Dermis blood vessel endothelial cell (primary cell): ENCODE measurements at regions not wholly inside any gene's neighbourhood (a gene's known extent, or its start where the extent isn't known, plus 50 kb on each side); places are given as distances from the start of the nearest gene placed in this dataset.
A peak's percentile ranks its signal among the peaks of the same experiment; 100 is the strongest.
"Not testable (repeated sequence)": the region's sequence is repeated elsewhere in the genome, so short reads cannot be mapped to it uniquely, and the experiment has no call there.

Experiments used
- DNase-seq: peaks from one replicate; pipeline ENCODE4 v3.0.0; 2010

DNA sequence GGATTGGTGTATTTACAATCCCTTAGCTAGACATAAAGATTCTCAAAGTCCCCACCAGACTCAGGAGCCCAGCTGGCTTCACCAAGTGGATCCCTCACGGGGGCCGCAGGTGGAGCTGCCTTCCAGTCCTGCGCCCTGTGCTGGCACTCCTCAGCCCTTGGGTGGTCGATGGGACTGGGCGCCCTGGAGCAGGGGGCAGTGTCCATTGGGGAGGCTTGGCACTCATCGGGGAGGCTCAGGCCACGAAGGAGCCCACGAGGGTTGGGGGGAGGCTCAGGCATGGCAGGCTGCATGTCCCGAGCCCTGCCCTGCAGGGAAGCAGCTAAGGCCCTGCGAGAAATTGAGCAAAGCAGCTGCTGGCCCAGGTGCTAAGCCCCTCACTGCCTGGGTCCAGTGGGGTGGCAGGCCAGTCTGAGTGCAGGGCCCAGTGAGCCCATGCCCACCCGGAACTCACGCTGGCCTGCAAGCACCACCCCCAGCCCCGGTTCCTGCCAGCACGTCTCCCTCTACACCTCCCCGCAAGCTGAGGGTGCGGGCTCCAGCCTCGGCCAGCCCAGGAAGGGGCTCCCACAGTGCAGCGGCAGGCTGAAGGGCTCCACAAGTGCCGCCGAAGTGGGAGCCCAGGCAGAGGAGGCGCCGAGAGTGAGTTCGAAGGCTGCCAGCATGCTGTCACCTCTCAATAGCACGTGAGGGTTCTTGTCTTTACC is 198.5 kb downstream of the ADRA2C start:
- DNase-seq: not testable (repeated sequence)

DNA sequence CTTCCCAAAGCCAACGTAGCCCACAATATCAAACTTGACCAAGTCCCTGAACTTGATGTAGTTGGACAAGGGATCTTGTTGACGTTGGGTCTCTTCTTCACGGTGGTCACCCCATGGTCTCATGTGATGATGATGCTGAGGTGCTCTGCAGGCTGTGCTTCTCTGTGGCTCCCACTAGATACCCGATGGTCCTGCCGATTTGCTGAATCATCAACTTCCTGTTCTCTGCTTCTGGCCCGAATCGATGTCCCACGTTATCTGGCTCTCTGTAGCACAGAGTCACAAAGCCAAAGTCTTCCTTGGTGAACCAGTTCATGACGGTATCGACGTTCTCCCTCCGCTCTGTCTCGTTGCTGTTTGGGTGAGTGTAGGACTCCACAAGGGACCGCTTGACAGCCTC is 201.0 kb downstream of the ADRA2C start:
- DNase-seq: not testable (repeated sequence)

DNA sequence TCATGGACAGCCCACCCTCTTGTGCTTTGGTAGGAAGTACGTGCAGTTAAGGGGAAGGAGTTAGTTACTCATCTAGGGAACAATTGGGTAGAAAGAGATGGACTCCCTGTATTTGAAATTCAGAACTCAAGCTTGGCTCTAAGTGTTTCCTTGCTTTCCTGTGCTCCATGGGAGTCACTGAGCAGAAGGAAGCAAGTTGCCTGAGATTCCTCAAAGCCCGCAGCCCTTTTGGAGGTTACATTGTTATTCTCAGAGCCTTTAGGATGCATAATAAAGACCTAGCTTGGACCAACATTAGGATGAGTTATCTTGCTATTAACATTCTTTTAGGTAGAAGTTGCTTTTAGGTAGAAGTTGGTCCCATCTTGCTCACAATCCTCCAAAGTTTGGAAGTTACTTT is 206.4 kb downstream of the ADRA2C start:
- not testable (repeated sequence) for DNase-seq

DNA sequence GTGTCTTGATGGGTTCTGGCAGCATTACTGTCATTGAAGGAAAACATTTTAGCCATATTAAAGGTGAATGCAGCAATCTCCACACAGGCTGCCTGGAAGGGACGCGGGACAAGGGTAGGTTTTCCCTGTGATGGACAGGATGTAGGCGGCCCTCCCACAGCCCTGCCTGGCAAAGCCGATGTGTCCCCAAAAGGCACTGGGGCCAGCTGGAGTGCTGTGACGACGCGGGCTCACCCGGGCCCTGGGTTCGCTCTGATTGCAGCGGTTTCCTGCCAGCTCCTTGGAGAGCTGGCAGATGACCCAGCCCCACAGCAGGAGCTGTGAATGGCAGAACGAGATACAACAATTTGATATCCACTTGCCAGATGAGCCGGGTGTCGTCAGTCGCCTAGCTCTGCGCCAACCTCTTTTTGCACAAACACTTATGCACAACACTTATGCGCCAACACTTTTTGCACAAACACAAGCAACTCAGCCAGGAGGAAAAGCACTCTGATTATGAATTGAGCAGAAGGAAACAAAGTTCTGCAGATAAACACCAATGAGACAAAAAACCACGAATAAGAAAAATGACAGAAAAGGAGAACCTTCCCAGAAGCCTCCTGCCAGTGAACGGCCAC is 207.5 kb downstream of the ADRA2C start:
- not testable (repeated sequence) for DNase-seq

DNA sequence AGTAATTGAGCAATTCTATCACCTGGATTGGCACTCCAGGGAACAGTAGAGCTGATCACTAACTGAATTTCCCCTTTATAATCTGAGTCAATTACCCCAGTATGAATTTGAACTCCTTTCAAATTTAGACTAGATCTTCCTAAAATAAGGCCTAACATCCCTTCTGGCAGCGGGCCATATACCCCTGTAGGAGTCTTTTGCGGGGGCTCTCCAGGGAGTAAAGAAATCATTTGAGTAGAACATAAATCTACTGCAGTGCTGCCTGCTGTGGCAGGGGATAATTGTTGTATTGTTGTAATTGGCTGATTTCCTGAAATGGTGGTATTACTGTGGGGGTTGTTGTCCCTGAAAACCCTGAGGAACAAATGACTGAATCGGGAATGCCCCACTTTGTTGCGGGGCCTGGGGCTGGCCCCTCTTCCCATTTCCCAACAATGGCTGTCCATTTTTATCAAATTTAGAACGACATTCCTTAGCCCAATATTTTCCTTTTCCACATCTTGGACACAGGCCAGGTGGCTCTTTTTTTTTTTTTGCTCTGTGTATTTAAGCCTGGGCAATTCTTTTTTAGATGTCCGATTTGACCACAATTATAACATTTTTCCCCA is 217.4 kb downstream of the ADRA2C start:
- DNase-seq: peak; percentile 9

DNA sequence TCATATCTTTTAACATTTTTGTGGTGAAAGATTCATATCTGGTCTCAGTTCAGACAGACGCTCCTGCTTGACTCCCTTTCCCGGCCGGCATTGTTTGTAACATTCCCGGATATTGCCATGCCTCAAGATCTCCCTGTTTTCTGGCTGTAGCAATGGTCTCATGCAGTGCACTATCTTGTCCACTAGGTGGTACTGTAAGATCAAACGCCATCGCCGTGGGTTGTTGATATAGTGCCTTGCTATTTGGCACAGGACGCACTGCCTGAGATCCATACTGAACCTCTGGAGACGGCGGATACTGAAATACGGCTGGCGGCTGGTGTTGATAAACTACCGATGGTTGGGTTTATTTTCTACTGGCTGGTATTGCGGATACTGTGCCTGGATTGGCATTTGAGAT is 218.6 kb downstream of the ADRA2C start:
- not testable (repeated sequence) for DNase-seq

DNA sequence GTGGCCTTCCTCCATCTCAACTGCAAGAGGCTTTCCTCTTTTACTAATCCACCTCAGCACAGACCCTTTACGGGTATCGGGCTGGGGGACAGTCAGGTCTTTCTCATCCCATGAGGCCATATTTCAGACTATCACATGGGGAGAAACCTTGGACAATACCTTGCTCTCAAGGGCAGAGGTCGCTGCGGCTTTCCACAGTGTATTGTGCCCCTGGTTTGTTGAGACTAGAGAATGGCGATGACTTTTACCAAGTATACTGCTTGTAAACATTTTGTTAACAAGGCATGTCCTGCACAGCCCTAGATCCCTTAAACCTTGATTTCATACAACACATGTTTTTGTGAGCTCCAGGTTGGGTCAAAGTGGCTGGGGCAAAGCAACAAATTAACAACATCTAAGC is 220.2 kb downstream of the ADRA2C start:
- not testable (repeated sequence) for DNase-seq

DNA sequence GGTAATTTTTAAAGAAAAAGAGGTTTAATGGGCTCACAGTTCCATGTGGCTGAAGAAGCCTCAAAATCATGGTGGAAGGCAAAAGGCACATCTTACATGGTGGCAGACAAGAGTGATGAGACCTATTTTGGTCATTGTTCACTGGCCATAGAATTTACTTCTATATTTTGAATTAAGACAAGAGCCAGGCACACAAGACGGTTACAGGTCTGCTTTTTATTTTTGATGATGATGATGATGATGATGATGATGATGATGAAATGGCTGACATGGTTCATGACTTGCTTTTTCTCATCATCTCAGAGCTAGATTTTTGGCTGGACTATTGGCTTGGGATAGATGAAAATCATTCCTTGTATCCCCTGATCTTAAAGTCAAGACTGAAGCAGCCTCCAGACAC is 229.3 kb downstream of the OTOP1 start:
- not testable (repeated sequence) for DNase-seq

DNA sequence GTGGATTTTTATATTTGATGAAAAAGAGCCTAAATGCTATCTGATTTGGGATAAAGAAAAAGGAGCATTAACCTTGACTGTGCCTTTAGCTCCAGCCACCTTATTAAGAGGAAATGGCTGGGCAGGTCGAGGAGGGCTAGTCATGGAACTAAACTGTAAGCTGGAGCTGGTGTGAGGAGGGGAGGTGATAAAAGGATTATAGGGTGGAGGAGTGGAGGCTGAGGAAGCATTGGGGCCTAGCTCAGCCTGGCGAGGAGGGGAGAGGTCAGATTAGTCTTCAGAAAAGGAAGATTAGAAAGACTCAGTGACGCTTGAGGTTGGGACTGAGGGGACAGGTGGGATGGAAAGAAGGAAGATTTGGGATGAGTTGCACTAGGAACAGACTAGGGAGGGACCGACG is 222.7 kb downstream of the OTOP1 start:
- not testable (repeated sequence) for DNase-seq

DNA sequence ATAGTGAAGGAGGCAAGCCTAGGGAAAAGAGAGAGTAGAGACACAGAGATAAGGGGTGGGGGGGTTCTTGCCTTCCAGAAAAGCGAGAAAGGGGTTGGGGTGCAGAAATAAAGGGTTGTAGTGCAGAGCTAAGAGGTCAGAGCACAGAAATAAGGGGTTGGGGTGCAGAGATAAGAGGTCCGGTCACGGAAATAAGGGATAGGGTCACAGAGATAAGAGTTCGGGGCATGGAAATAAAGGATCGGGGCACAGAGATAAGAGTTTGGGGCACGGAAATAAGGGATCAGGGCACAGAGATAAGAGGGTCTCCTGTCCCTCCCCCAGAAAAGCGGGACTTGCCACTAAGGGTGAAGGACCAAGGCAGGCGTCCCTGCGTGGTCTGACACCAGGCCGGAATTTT is 222.0 kb downstream of the OTOP1 start:
- DNase-seq: not testable (repeated sequence)

DNA sequence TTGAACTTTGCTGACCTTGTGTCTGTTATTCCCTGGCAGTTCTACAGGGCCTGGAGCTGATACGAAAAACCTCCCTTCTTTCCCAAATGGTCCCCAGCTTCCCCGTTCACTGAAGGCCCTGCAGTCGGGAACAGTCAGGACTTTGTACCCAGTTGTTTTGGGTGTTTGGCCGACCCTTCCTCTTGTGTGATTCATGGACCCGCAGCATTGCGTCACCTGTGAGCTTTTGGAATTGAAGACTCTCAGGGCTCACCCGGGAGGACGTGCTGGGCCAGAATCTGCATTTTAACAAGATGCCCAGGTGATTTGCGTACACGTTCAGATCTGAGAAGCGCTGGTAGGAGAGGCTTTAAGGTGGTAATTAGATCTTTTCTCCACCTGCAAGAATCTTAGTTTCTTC is 220.4 kb downstream of the OTOP1 start:
- not testable (repeated sequence) for DNase-seq

DNA sequence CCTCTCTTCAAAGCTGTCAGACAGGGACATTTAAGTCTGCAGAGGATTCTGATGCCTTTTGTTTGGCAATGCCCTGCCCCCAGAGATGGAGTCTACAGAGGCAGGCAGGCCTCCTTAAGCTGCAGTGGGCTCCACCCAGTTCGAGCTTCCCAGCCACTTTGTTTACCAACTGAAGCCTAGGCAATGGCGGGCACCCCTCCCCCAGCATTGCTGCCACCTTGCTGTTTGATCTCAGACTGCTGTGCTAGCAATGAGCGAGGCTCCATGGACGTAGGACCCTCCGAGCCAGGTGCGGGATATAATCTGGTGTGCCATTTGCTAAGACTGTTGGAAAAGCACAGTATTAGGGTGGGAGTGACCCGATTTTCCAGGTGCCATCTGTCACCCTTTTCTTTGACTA is 207.7 kb downstream of the OTOP1 start:
- DNase-seq: not testable (repeated sequence)

DNA sequence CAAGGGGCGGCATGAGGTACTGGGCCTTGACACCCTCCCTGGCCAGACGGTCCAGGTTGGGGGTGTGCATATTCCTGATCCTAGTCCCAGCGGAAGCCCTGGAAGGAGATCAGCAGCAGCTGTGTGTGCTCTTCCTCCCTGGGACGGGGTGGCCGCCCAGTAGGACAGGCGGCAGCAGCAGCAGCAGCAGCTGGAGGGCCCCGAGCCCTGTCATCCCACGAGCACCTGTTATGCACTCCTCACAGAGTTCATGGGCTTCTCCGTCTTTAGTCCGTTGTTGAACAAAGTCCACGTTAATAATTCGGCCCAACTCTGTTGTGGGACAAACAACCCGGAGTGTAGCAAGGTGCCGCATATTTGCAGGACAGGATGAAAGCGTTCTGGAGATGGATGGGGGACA is 205.6 kb downstream of the OTOP1 start:
- DNase-seq: not testable (repeated sequence)

DNA sequence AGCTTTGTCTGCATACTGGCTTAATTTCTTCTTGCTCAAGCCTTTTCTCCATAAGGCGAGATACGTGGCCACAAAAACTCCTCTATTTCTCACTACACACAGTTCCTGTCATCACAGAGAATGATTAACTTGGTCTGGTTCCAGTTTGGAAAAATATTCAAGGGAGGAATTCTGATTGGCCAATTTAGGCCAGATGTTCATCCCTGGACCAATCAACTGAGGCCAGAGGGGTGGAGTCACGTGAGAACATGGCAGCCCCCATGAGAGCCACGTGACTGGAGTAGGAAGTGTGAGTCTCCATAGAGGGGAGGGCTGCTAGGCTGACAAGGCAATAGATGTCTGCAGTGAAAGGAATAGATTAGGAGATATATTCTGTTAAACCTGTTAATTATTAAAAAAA is 200.0 kb downstream of the OTOP1 start:
- DNase-seq: peak; percentile 0

DNA sequence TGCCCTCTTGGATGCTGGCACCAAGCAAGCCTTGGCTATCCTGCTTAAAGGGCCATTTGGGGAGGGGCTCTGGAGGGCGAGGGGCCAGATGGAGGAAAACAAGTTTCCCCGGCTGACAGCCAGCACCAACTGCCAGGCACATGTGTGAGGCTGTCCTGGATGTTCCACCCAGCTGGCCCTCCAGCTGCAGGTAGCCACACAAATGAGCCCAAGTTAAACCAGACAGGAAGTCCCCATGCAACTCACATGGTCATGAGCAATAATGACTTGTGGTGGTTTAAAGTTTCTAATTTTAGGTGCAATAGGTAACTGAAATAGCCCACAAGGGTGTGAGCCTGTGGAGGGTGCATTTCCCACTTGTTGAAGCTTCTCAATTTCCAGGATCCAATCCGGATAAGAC is 198.0 kb downstream of the OTOP1 start:
- DNase-seq: not testable (repeated sequence)

DNA sequence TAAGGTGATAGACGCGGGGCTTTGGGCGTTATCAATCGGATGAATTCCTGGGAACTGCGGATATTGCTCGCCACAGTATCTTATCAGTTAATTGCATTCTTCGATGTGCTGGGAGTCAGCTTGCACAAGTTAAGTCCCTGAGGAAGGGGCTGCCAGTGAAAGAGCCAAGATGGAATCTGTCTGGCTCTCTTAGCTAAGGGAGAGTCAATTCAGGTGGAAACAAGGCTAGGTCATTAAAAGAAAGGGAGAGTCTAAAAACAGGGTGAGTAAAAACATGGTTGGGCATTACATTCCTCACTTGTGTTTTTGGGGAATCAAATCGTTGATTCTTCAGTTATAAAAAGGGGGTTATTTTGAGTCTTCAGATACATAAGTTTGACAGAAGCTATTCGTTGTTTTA is 196.2 kb downstream of the OTOP1 start:
- not testable (repeated sequence) for DNase-seq

DNA sequence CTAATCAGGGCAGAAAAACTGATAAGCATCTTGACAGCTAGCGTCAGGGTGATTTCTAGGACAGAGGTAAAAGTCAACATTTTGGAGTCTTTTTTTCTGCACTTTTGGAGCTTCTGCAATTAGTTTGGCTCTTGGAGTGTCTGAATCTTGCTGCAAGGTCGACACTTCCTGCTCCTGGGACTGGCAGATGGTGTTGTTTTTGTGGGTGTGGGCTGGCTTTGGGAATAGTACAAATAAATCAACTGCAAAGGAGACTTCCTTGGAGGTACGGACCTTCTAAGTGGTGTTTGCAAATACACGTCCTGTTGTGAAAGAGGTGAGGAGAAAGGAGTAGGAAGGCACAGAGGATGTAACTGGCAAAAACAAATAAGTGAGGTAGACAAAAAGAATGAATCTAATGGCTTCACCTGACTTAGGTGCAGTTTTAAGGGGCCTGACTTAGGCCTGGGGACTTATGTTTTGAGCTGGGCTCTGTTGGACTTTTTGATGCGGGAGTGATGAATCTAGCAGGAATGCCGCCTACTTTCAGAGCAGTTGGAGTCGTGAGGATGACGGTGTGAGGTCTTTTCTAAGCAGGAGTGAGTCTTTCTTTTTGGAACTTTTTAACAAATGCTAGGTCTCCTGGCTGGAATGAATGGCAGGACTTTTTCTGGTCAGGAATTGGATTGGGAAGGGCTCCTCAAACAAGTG is 195.1 kb downstream of the OTOP1 start:
- DNase-seq: not testable (repeated sequence)

DNA sequence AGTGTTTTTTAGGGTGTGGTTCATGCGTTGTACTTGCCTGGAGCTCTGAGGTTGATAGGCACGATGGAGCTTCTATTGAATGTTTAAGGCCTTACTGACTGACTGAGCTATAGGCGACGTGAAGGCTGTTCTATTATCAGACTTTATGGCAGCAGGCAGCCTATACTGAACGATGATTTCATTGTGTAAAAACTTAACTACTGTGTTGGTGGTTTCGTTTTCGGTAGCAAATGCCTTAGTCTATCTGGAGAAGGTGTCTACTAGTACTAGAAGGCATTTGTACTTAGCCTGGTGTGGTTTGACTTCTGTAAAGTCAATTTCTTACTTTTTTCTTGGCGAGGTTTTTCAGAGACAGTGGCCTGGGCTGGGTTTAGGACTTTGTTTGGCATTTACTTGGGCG is 194.4 kb downstream of the OTOP1 start:
- DNase-seq: not testable (repeated sequence)

DNA sequence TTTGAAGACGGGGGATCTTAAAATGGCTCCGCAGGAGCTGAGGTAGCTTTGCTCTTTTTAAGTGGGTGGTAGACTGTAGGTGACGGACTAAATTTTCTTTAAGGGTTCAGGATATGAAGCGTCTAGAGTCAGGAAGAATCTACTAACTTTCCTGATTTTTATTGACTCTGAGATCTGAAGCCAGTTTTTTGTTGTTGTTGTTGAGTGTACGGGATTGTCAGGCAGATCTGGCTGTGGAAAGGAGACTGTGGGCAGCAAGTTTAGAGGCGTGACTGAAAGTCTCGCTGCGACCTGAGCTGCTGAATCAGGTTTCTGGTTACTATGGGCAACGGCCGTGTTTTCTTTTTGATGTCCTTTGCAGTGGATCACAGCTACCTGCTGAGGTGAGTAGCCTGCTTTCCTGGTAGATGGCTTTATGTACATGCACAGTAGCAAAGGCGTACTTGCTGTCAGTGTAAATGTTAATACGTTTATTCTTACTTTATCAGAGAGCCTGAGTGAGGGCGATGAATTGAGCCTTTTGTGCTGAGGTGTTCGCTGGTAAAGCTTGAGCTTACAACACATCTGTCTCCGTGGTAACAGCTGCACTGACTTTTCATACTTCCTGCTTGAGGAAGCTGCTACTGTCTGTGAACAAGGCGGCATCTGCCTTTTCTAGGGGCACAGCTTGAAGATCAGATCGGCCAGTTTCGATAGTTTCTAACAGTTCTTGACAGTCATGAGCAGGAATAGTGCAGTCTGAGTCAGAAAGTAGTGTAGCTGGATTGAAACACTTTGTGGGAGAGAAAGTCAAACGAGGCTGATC is 193.7 kb downstream of the OTOP1 start:
- not testable (repeated sequence) for DNase-seq

DNA sequence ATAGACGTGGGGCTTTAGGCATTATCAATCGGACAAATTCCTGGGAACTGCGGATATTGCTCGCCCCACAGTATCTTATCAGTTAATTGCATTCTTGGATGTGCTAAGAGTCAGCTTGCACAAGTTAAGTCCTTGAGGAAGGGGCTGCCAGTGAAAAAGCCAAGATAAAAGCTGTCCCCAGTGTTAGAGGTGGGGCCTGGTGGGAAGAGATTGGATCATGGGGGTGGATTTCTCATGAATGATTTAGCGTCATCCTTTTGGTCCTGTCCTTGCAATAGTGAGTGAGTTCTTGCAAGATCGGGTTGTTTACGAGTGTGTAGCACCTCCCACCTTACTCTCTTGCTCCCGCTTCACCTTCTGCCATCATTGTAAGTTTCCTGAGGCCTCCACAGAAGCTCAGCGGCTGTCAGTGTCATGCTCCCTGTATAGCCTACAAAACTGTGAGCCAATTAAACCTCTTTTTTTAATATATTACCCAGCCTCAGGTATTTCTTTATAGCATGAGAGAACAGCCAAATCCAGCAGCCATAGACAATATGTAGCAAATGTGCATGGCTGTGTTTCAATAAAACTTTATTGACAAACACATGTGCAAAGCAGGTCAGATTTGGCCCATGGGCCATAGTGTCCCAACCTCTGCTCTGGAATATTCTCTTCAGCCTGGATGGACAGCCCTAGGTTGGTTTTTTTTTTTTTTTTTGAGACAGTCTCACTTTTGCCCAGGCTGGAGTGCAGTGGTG is 189.2 kb downstream of the OTOP1 start:
- not testable (repeated sequence) for DNase-seq

DNA sequence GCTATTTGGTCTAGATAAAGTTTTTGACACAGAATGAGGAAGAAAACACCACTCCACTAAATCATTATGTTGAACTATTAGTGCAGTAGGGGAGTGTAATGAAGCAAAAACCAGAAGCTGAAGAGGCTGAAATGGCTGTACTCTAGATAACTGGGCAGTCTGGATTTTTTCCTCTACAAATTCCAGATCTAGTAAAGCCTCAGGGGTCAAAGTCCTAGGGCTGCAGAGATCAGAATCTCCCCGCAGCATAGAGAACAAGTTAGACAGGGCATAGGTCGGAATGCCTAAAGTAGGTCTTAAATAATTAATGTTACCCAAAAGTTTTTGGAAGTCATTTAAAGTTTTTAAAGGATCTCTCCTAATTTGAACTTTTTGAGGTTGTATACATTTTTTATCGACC is 180.9 kb downstream of the OTOP1 start:
- not testable (repeated sequence) for DNase-seq

DNA sequence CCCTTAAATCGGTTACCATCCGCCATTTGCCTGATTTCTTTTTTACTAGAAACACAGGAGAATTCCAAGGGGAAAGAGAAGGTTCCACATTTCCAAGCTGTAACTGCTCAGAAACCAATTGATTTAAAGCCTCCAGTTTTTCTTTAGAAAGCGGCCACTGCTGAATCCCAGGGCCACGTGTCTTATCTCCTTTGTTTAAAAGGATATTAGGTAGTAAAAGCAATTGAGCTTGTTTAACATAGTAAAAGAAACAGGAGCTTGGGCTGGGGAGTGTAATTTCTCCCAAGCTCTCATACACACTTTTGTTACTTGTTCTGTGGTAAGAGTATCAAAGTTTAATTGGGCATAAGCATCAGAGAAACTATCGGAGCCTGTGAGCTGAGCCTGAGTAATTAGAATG is 180.0 kb downstream of the OTOP1 start:
- DNase-seq: not testable (repeated sequence)
